Osteoblast (primary cell): ENCODE measurements at regions not wholly inside any gene's neighbourhood (a gene's known extent, or its start where the extent isn't known, plus 50 kb on each side); places are given as distances from the start of the nearest gene placed in this dataset.

Source experiments
- DNase-seq: peaks from one replicate; pipeline ENCODE4 v3.0.0; 2011; ENCODE audit warnings: low spot score, mixed read lengths; ENCODE audit not compliant: insufficient read length; ENCODE audit errors: missing footprints
- H2AFZ ChIP-seq: 2 replicates; pipeline ENCODE4 v1.6.0; 2011; ENCODE audit warnings: mild to moderate bottlenecking, low read length
- H3K27ac ChIP-seq: 2 replicates; pipeline ENCODE4 v1.5.1; 2011; ENCODE audit warnings: mild to moderate bottlenecking, low read depth, low read length, moderate library complexity
- H3K27me3 ChIP-seq: 2 replicates; pipeline ENCODE4 v1.6.0; 2012; ENCODE audit warnings: mild to moderate bottlenecking, control low read depth, inconsistent platforms, low read length, moderate library complexity; ENCODE audit not compliant: insufficient read depth
- H3K36me3 ChIP-seq: 2 replicates; pipeline ENCODE4 v1.5.1; 2011; ENCODE audit warnings: mild to moderate bottlenecking, low read length, control low read depth, moderate library complexity; ENCODE audit not compliant: insufficient read depth
- H3K4me1 ChIP-seq: 2 replicates; pipeline ENCODE4 v1.5.1; 2011; ENCODE audit warnings: mild to moderate bottlenecking, low read length, control low read depth, moderate library complexity; ENCODE audit not compliant: insufficient read depth
- H3K4me2 ChIP-seq: 2 replicates; pipeline ENCODE4 v1.6.0; 2011; ENCODE audit warnings: mild to moderate bottlenecking, low read length; ENCODE audit not compliant: insufficient read depth
- H3K4me3 ChIP-seq: fragments of 200-600 bp; sonication (generic); 3 replicates; pipeline ENCODE4 v1.5.1; 2012; ENCODE audit warnings: mild to moderate bottlenecking, low read length, inconsistent platforms; ENCODE audit not compliant: insufficient read depth
- H3K79me2 ChIP-seq: 2 replicates; pipeline ENCODE4 v1.6.0; 2012; ENCODE audit warnings: mild to moderate bottlenecking, low read length, control low read depth, inconsistent platforms; ENCODE audit not compliant: insufficient read depth
- H3K9me3 ChIP-seq: 2 replicates; pipeline ENCODE4 v1.5.1; 2011; ENCODE audit warnings: low read depth, low read length, control low read depth
- H4K20me1 ChIP-seq: 2 replicates; pipeline ENCODE4 v1.6.0; 2012; ENCODE audit warnings: mild to moderate bottlenecking, low read length, control low read depth; ENCODE audit not compliant: insufficient read depth
- CTCF ChIP-seq: IDR thresholded peaks from 2 replicates; pipeline ENCODE4 v1.5.1; 2011; ENCODE audit warnings: mild to moderate bottlenecking, low read depth, low read length, moderate library complexity; ENCODE audit errors: extremely low read depth

GRCh38 chr11:23063276-23063675 is 203.0 kb upstream of the CCDC179 start:
- Histone ChIP-seq H3K36me3 (no peaks in the 10 kb centered on the region), H3K79me2 (no peaks in the 10 kb centered on the region), H3K4me1 (no peaks in the 10 kb centered on the region), H3K4me2 (no peak overlapping the region), H3K4me3 (no peak overlapping the region), H3K9me3 (no peaks in the 10 kb centered on the region), H2AFZ (no peak overlapping the region), H3K27me3 (no peaks in the 10 kb centered on the region), H4K20me1 (no peaks in the 10 kb centered on the region), H3K27ac (no peak overlapping the region)
- no peak for DNase-seq
- TF ChIP-seq CTCF = no peak

GRCh38 chr11:23078289-23078971 is 218.2 kb upstream of the CCDC179 start:
- Histone ChIP-seq H3K4me2 (no peak overlapping the region), H2AFZ (no peak overlapping the region), H3K9me3 (no peaks in the 10 kb centered on the region), H4K20me1 (no peaks in the 10 kb centered on the region), H3K27ac (no peak overlapping the region), H3K79me2 (no peaks in the 10 kb centered on the region), H3K4me1 (no peaks in the 10 kb centered on the region), H3K36me3 (no peaks in the 10 kb centered on the region), H3K27me3 (no peaks in the 10 kb centered on the region), H3K4me3 (no peak overlapping the region)
- no peak for TF ChIP-seq CTCF
- DNase-seq = peak; percentile 8

- H3K27me3 ChIP-seq = no peaks in the 10 kb centered on the region
- no peaks in the 10 kb centered on the region for H3K4me1 ChIP-seq
- no peak overlapping the region for H3K4me3 ChIP-seq
- H3K79me2 ChIP-seq = no peaks in the 10 kb centered on the region
- no peak overlapping the region for H3K27ac ChIP-seq
- no peaks in the 10 kb centered on the region for H4K20me1 ChIP-seq
- TF ChIP-seq CTCF = no peak
- H3K4me2 ChIP-seq = no peak overlapping the region
- DNase-seq = no peak
- H3K36me3 ChIP-seq = no peaks in the 10 kb centered on the region
- H3K9me3 ChIP-seq = no peaks in the 10 kb centered on the region
- H2AFZ ChIP-seq = no peak overlapping the region
These were observed 219.1 kb upstream of the CCDC179 start for GRCh38 chr11:23079382-23079813.

GRCh38 chr11:23087407-23087806 is 227.1 kb upstream of the CCDC179 start:
- Histone ChIP-seq H4K20me1 (no peaks in the 10 kb centered on the region), H3K4me1 (no peaks in the 10 kb centered on the region), H3K9me3 (no peaks in the 10 kb centered on the region), H3K4me2 (no peak overlapping the region), H3K27me3 (no peaks in the 10 kb centered on the region), H3K4me3 (no peak overlapping the region), H2AFZ (no peak overlapping the region), H3K79me2 (no peaks in the 10 kb centered on the region), H3K36me3 (no peaks in the 10 kb centered on the region), H3K27ac (no peak overlapping the region)
- no peak for DNase-seq
- no peak for TF ChIP-seq CTCF
